Loucy (cell line): ENCODE measurements at regions not wholly inside any gene's neighbourhood (a gene's known extent, or its start where the extent isn't known, plus 50 kb on each side); places are given as distances from the start of the nearest gene placed in this dataset.

Source experiments
- CTCF ChIP-seq: fragments of 200-600 bp; sonication (generic); conservative IDR thresholded peaks from 2 replicates; pipeline ENCODE4 v1.5.1; 2014; ENCODE audit warnings: mild to moderate bottlenecking, antibody characterized with exemption, low read length
- EZH2phosphoT487 ChIP-seq: fragments of 200-600 bp; IDR thresholded peaks from 2 replicates; pipeline ENCODE4 v1.6.1; 2018; ENCODE audit warnings: antibody characterized with exemption, mild to moderate bottlenecking, moderate library complexity, borderline replicate concordance

GRCh38 chr1:53379662-53380002 lies 51.8 kb upstream of the LRP8 start:
- TF ChIP-seq CTCF (no peak), EZH2phosphoT487 (no peak)
